Uterus (tissue), 3 donors: ENCODE measurements at regions not wholly inside any gene's neighbourhood (a gene's known extent, or its start where the extent isn't known, plus 50 kb on each side); places are given as distances from the start of the nearest gene placed in this dataset.

Experiments
- DNase-seq, 2 donors: peaks; one replicate each; pipeline ENCODE4 v3.0.0-alpha.2; 2019 to 2020
- H3K27ac ChIP-seq, 2 donors: fragments of 200-600 bp; sonication (generic); 1 replicate in 1 of 2; 2 replicates in 1 of 2; pipeline ENCODE4 v1.5.1; 2016 to 2018
- H3K27me3 ChIP-seq, 2 donors: fragments of 200-600 bp; sonication (generic); one replicate each; pipeline ENCODE4 v1.5.1; 2018 to 2019; ENCODE audit warnings: control low read depth in 1 of 2
- H3K36me3 ChIP-seq, 2 donors: fragments of 200-600 bp; sonication (generic); one replicate each; pipeline ENCODE4 v1.5.1; 2019; ENCODE audit warnings: control low read depth in 1 of 2
- H3K4me1 ChIP-seq, 2 donors: fragments of 200-600 bp; sonication (generic); one replicate each; pipeline ENCODE4 v1.5.1; 2018 to 2019; ENCODE audit warnings: control low read depth in 1 of 2
- H3K4me3 ChIP-seq, 2 donors: fragments of 200-600 bp; sonication (generic); 1 replicate in 1 of 2; 2 replicates in 1 of 2; pipeline ENCODE4 v1.5.1; 2018 to 2019; ENCODE audit warnings: mild to moderate bottlenecking in 1 of 2
- H3K9me3 ChIP-seq, 2 donors: fragments of 200-600 bp; sonication (generic); one replicate each; pipeline ENCODE4 v1.5.1; 2019; ENCODE audit warnings: control low read depth in 1 of 2
- POLR2A ChIP-seq, 2 donors: fragments of 450-650 bp; IDR thresholded peaks; one replicate each; pipeline ENCODE4 v1.6.1; 2016; ENCODE audit warnings: antibody characterized with exemption in 2 of 2, mild to moderate bottlenecking in 1 of 2, moderate library complexity in 1 of 2
- intact Hi-C: fragments of 100-400 bp; cut with DNase I; formaldehyde crosslinking; loops from one replicate; pipeline ENCODE4 v1.15.1; 2023; ENCODE audit warnings: low total_unique reads
- TF ChIP-seq, protein P1 (sequence below), 4 experiments: fragments of 200-600 bp in 2 of 4; fragments of 450-650 bp in 2 of 4; sonication (generic) in 2 of 4; IDR thresholded peaks; one replicate each; pipeline ENCODE4 v1.5.1; 2016 to 2019; ENCODE audit warnings: antibody characterized with exemption in 4 of 4, mild to moderate bottlenecking in 2 of 4, moderate library complexity in 1 of 4
- donor health status: DM: yes; HTN: yes; CAD: no.

DNA sequence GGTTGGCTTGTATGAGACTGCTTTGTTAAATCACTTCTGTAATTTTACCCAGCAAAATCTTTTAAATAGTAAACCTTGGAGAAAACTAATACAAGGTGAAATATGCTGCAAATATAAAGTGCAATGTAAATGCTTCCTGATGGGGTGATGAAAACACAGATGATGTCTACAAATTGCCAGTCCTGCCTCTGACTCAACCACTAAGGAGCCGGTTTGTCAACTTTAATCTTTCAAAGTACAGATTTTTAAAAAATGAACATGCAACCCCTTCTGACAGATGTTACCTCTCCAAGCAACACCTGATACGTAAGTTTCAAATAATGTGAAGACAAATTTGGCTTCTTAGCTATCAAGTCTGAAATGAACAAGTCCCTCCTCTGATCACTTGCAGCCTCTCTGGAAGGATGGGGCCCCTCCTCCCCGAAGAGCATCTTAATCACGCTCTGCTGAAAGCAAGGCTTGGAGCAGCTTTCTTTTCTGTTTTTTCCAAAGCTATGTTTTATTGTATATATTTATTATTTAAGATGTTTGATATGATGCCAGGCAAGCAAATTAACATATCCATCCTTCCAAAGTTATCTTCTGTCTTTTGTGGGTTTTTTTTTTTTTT lies 196.0 kb downstream of the MYLK4 start:
- Histone ChIP-seq H3K27me3 (no peaks in the 10 kb centered on the region), H3K27ac (no peak overlapping the region), H3K36me3 (no peaks in the 10 kb centered on the region), H3K4me3 (no peak overlapping the region), H3K4me1 (no peaks in the 10 kb centered on the region), H3K9me3 (no peaks in the 10 kb centered on the region)
- intact Hi-C loops = no loop called here
- TF ChIP-seq, protein P1, sequence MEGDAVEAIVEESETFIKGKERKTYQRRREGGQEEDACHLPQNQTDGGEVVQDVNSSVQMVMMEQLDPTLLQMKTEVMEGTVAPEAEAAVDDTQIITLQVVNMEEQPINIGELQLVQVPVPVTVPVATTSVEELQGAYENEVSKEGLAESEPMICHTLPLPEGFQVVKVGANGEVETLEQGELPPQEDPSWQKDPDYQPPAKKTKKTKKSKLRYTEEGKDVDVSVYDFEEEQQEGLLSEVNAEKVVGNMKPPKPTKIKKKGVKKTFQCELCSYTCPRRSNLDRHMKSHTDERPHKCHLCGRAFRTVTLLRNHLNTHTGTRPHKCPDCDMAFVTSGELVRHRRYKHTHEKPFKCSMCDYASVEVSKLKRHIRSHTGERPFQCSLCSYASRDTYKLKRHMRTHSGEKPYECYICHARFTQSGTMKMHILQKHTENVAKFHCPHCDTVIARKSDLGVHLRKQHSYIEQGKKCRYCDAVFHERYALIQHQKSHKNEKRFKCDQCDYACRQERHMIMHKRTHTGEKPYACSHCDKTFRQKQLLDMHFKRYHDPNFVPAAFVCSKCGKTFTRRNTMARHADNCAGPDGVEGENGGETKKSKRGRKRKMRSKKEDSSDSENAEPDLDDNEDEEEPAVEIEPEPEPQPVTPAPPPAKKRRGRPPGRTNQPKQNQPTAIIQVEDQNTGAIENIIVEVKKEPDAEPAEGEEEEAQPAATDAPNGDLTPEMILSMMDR (IDR thresholded peaks at IDR 0.05) = no peak
- no peak for TF ChIP-seq POLR2A (IDR thresholded peaks at IDR 0.05)
- no peak for DNase-seq

DNA sequence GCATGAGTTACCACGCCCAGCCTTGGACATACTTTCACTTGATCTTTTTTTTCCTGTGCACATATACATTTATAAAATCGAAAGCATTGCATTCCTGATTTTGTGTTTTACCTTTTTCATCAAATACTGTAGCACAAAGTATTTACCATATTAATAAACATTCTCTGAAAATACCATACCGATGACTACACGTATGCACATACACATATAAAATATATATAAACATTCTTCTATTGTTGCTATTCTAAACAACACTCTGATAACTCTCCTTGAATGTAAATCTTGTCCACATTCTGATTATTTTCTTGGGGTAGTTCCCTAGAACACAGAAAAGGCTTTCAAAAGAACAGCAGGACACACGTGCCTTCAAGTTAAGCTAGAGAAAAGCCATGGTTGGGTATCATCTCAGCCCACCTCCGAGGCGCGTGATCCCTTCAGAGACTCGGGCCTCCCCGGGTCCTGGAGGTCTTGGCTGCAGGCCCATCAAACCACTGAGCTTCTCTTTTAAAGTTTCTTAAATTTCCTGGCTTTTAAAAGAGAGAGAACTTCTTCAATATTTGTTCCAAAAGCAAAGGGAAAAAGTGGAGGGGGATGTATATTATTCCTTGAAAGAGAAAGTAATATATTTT lies 198.1 kb downstream of the MYLK4 start:
- no peak for TF ChIP-seq POLR2A (IDR thresholded peaks at IDR 0.05)
- TF ChIP-seq, protein P1 (IDR thresholded peaks at IDR 0.05) = no peak
- no peak overlapping the region for H3K27ac ChIP-seq

GRCh38 chr6:2551705-2552104 lies 199.0 kb downstream of the MYLK4 start:
- H3K27ac ChIP-seq = no peak overlapping the region
- no peaks in the 10 kb centered on the region for H3K9me3 ChIP-seq
- H3K36me3 ChIP-seq = no peaks in the 10 kb centered on the region
- intact Hi-C loops = no loop called here
- no peak for DNase-seq
- H3K27me3 ChIP-seq = no peaks in the 10 kb centered on the region
- H3K4me3 ChIP-seq = no peak overlapping the region
- H3K4me1 ChIP-seq = no peaks in the 10 kb centered on the region
- TF ChIP-seq POLR2A (IDR thresholded peaks at IDR 0.05) = no peak
- TF ChIP-seq, protein P1 (IDR thresholded peaks at IDR 0.05) = no peak

More for the DNA sequence above, 198.1 kb downstream of the MYLK4 start:
- no peak for DNase-seq
- no peak overlapping the region for H3K4me3 ChIP-seq
- H3K36me3 ChIP-seq = no peaks in the 10 kb centered on the region
- H3K27me3 ChIP-seq = no peaks in the 10 kb centered on the region
- no peaks in the 10 kb centered on the region for H3K9me3 ChIP-seq
- intact Hi-C loops = no loop called here
- H3K4me1 ChIP-seq = no peaks in the 10 kb centered on the region

GRCh38 chr6:2550247-2550646 lies 200.5 kb downstream of the MYLK4 start:
- TF ChIP-seq POLR2A (IDR thresholded peaks at IDR 0.05) = no peak
- TF ChIP-seq, protein P1 (IDR thresholded peaks at IDR 0.05) = no peak
- DNase-seq = no peak
- intact Hi-C loops = no loop called here
- Histone ChIP-seq H3K9me3 (no peaks in the 10 kb centered on the region), H3K27me3 (no peaks in the 10 kb centered on the region), H3K4me1 (no peaks in the 10 kb centered on the region), H3K4me3 (no peak overlapping the region), H3K36me3 (no peaks in the 10 kb centered on the region), H3K27ac (no peak overlapping the region)

GRCh38 chr6:2549834-2550233 lies 200.9 kb downstream of the MYLK4 start:
- TF ChIP-seq POLR2A (IDR thresholded peaks at IDR 0.05) = no peak
- TF ChIP-seq, protein P1 (IDR thresholded peaks at IDR 0.05) = no peak
- H3K27me3 ChIP-seq = no peaks in the 10 kb centered on the region
- H3K36me3 ChIP-seq = no peaks in the 10 kb centered on the region
- intact Hi-C loops = no loop called here
- DNase-seq = no peak
- no peak overlapping the region for H3K27ac ChIP-seq
- no peak overlapping the region for H3K4me3 ChIP-seq
- H3K9me3 ChIP-seq = no peaks in the 10 kb centered on the region
- H3K4me1 ChIP-seq = no peaks in the 10 kb centered on the region
